Nephron progenitor cell (in vitro differentiated cells): ENCODE measurements at regions not wholly inside any gene's neighbourhood (a gene's known extent, or its start where the extent isn't known, plus 50 kb on each side); places are given as distances from the start of the nearest gene placed in this dataset.

Experiments used
- DNase-seq: peaks from one replicate; pipeline ENCODE4 v3.0.0; 2021
- H3K27ac Mint-ChIP-seq: 2 replicates; pipeline ENCODE4 v1.8.0; 2021; ENCODE audit warnings: mild to moderate bottlenecking, moderate library complexity, mixed read lengths
- H3K27me3 Mint-ChIP-seq: 2 replicates; pipeline ENCODE4 v1.8.0; 2021; ENCODE audit warnings: mild to moderate bottlenecking, low read depth, mixed read lengths; ENCODE audit not compliant: poor library complexity
- H3K36me3 Mint-ChIP-seq: 2 replicates; pipeline ENCODE4 v1.8.0; 2021; ENCODE audit warnings: low read depth, mixed read lengths
- H3K4me1 Mint-ChIP-seq: 2 replicates; pipeline ENCODE4 v1.8.0; 2021; ENCODE audit warnings: mixed read lengths
- H3K4me3 Mint-ChIP-seq: 2 replicates; pipeline ENCODE4 v1.8.0; 2021; ENCODE audit warnings: mild to moderate bottlenecking, moderate library complexity, mixed read lengths
- H3K9me3 Mint-ChIP-seq: 2 replicates; pipeline ENCODE4 v1.8.0; 2021; ENCODE audit warnings: mild to moderate bottlenecking, moderate library complexity, mixed read lengths
- TF ChIP-seq, protein P1 (sequence below): fragments of 200-600 bp; sonication (generic); IDR thresholded peaks from 2 replicates; pipeline ENCODE4 v1.5.0; 2021; ENCODE audit warnings: antibody characterized with exemption

DNA sequence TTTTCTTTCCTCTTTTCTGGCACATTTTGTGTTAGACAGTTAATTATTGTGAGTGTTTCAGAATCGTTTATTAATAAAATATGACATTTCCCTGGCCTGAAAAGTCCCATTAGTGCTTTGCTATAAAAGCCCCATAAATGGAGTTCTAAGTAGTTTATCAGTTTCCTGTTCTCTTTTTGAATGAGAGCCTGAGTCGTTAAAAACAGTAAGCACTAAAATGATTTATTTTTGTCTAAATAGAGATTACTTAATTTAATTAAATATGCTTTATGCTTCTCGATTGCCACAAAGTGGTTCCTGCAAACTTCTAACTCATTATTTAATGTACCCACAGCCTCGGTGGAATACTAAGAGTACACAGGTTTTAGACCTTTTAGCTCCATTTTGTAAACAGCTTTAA is 577.9 kb downstream of the C6orf118 start:
- no peak for DNase-seq
- TF ChIP-seq, protein P1, sequence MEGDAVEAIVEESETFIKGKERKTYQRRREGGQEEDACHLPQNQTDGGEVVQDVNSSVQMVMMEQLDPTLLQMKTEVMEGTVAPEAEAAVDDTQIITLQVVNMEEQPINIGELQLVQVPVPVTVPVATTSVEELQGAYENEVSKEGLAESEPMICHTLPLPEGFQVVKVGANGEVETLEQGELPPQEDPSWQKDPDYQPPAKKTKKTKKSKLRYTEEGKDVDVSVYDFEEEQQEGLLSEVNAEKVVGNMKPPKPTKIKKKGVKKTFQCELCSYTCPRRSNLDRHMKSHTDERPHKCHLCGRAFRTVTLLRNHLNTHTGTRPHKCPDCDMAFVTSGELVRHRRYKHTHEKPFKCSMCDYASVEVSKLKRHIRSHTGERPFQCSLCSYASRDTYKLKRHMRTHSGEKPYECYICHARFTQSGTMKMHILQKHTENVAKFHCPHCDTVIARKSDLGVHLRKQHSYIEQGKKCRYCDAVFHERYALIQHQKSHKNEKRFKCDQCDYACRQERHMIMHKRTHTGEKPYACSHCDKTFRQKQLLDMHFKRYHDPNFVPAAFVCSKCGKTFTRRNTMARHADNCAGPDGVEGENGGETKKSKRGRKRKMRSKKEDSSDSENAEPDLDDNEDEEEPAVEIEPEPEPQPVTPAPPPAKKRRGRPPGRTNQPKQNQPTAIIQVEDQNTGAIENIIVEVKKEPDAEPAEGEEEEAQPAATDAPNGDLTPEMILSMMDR = no peak
- no peak overlapping the region for H3K4me3 Mint-ChIP-seq
- H3K4me1 Mint-ChIP-seq = no peaks in the 10 kb centered on the region
- H3K27me3 Mint-ChIP-seq = no peaks in the 10 kb centered on the region
- H3K9me3 Mint-ChIP-seq = peaks cover 10% of the 10 kb centered on the region
- H3K36me3 Mint-ChIP-seq = no peaks in the 10 kb centered on the region
- no peak overlapping the region for H3K27ac Mint-ChIP-seq

DNA sequence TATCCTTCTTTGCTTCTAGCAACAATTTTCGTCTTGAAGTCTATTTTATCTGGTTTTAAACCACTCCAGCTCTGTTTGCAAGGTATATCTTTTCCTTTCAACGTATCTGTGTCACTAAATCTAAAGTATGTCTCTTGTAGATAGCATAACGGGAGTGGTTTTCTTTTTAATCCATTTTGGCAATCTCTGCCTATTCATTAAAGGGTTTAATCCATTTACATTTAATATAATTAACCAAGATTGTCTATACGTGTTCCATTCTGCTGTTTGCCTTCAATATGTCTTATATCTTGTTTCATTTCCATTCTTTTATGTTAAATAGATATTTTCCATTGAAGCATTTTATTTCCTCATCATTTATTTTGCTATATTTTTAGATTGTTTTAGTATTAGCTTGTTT is 587.9 kb downstream of the C6orf118 start:
- no peaks in the 10 kb centered on the region for H3K36me3 Mint-ChIP-seq
- H3K4me1 Mint-ChIP-seq = no peaks in the 10 kb centered on the region

DNA sequence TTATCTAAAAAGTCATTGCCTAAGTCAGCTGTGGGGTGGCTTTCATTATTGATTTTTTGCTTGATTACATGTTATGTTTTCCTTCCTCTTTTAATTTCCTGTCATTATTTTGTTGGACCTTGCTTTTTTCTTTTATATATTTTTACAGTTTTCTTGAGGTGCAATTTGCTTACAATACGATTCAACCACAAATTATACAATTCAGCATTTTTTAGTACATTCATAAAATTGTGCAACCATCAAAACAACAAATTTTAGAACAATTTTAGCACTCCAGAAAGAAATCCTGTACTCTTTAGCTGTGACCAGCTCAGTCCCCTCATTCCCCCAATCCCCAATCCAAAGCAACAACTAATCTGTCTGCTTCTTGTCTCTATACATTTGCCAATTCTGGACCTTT is 608.9 kb downstream of the C6orf118 start:
- DNase-seq = no peak
- H3K9me3 Mint-ChIP-seq = peaks cover 5% of the 10 kb centered on the region
- no peaks in the 10 kb centered on the region for H3K4me1 Mint-ChIP-seq
- no peak overlapping the region for H3K27ac Mint-ChIP-seq
- H3K27me3 Mint-ChIP-seq = peaks cover 6% of the 10 kb centered on the region
- H3K4me3 Mint-ChIP-seq = no peak overlapping the region
- no peaks in the 10 kb centered on the region for H3K36me3 Mint-ChIP-seq
- TF ChIP-seq, protein P1 = no peak

More for the DNA sequence above, 587.9 kb downstream of the C6orf118 start:
- Mint-ChIP-seq H3K27ac (no peak overlapping the region), H3K4me3 (no peak overlapping the region), H3K9me3 (peaks cover 27% of the 10 kb centered on the region), H3K27me3 (no peaks in the 10 kb centered on the region)
- DNase-seq = no peak
- TF ChIP-seq, protein P1 = no peak

DNA sequence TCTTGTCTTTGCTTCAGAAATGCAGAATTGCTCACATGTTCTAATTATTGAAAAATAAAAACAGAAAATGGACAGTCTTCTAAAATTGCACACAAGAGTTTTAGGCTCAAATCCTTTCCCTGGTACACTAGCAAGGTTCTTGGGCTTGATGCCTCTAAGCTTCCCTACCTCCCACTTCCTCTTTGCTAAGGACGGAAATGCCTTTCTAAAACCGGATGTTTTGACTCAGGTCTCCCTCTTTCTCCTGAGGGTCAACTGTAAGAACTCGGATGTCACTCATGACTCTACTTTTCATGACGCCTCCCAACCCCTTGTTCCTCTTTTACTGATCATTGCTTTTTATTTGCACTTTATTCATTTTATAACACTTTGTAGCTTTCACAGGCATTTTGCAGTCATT is 613.5 kb downstream of the C6orf118 start:
- H3K9me3 Mint-ChIP-seq = no peaks in the 10 kb centered on the region
- H3K4me1 Mint-ChIP-seq = no peaks in the 10 kb centered on the region
- no peak for DNase-seq
- H3K36me3 Mint-ChIP-seq = no peaks in the 10 kb centered on the region
- TF ChIP-seq, protein P1 = no peak
- no peak overlapping the region for H3K27ac Mint-ChIP-seq
- H3K4me3 Mint-ChIP-seq = no peak overlapping the region
- peaks cover 6% of the 10 kb centered on the region for H3K27me3 Mint-ChIP-seq

DNA sequence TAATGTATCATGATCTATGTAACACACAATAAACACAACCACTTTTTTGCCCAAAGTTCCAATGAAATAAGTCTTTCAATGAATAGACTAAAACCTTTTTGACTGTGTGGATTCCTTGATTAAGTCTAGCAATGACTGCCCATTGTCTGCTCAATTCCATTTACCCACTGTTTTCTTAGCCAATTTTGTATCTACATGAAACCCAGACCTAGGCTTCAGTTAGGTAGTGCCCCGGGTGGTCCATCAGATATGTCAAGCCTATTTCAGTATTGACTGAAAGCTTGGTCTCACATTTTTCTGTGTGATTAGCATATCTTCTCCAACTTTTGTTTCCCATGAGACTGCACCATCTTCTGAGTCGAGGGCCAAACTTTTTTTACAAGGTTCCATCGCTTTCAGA is 615.0 kb downstream of the C6orf118 start:
- no peak overlapping the region for H3K4me3 Mint-ChIP-seq
- H3K27me3 Mint-ChIP-seq = peaks cover 5% of the 10 kb centered on the region
- TF ChIP-seq, protein P1 = no peak
- H3K9me3 Mint-ChIP-seq = no peaks in the 10 kb centered on the region
- H3K4me1 Mint-ChIP-seq = no peaks in the 10 kb centered on the region
- no peaks in the 10 kb centered on the region for H3K36me3 Mint-ChIP-seq
- no peak overlapping the region for H3K27ac Mint-ChIP-seq
- no peak for DNase-seq

DNA sequence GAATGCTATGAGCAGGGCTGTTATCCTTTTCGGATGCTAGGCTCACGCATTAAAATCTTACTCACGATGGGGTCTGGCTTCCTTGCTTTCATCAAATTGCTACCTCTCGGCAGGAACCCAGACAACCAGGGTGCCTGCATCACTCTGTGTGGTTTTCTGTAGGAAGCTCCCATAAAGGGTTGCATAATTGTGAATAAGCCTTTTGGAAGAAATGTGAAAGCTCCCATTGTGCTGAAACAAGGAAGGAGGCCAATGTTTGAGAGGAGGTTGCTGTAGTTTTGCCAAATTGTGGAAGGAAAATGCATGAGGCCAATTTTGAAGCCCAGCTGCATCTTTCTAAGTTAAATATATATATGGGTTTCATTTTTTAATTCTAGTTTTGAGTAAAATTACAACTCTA is 615.5 kb downstream of the C6orf118 start:
- TF ChIP-seq, protein P1 = no peak
- Mint-ChIP-seq H3K9me3 (no peaks in the 10 kb centered on the region), H3K4me3 (no peak overlapping the region), H3K27ac (no peak overlapping the region), H3K4me1 (no peaks in the 10 kb centered on the region), H3K27me3 (peaks cover 4% of the 10 kb centered on the region), H3K36me3 (no peaks in the 10 kb centered on the region)
- no peak for DNase-seq
